ENCODE measurements at regions not wholly inside any gene's neighbourhood (a gene's known extent, or its start where the extent isn't known, plus 50 kb on each side); places are given as distances from the start of the nearest gene placed in this dataset.

DNA sequence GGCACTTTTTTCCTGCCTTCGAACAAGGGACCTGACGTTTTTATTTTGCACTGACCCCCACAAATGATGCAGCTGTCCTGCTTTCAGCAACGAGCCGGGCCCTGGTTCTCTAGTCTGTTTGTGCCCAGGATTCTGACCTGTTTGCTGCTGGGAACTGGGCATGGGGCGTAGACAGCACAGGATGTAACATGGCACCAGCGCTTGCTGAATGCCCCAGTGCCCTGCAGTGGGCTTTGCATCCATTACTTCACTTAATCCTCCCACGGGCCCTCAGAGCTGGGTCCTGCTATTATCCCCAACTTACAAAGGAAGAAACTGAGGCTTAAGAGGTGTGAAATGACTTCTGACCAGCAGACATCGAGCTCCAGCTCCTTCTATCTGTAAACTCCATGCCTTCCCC, 80.4 kb upstream of the PMEPA1 start:
- intact Hi-C loops (cut with DNase I; ENCODE audit: low total_unique reads) (no loop called here), in situ Hi-C loops (cut with MboI; ENCODE audit: low sequenced_read_pairs in 4 of 4) (loop anchor here in 1 of 4 donors (25.0 kb wide), 1 partner anchor 97 kb away; no protein-coding TSS in a partner anchor)
- no peak overlapping the region for H3K4me3 ChIP-seq
- DNase-seq (no peak), ATAC-seq (no peak)
- TF ChIP-seq POLR2A (IDR thresholded peaks at IDR 0.05) = no peak
- TF ChIP-seq, protein P1, sequence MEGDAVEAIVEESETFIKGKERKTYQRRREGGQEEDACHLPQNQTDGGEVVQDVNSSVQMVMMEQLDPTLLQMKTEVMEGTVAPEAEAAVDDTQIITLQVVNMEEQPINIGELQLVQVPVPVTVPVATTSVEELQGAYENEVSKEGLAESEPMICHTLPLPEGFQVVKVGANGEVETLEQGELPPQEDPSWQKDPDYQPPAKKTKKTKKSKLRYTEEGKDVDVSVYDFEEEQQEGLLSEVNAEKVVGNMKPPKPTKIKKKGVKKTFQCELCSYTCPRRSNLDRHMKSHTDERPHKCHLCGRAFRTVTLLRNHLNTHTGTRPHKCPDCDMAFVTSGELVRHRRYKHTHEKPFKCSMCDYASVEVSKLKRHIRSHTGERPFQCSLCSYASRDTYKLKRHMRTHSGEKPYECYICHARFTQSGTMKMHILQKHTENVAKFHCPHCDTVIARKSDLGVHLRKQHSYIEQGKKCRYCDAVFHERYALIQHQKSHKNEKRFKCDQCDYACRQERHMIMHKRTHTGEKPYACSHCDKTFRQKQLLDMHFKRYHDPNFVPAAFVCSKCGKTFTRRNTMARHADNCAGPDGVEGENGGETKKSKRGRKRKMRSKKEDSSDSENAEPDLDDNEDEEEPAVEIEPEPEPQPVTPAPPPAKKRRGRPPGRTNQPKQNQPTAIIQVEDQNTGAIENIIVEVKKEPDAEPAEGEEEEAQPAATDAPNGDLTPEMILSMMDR (IDR thresholded peaks at IDR 0.05 in 4 of 5, conservative IDR thresholded peaks at IDR 0.05 in 1 of 5) = no peak
- no peaks in the 10 kb centered on the region for H3K36me3 ChIP-seq
- no peaks in the 10 kb centered on the region for H3K9me3 ChIP-seq
- H3K27me3 ChIP-seq = no peaks in the 10 kb centered on the region
- no peaks in the 10 kb centered on the region for H3K4me1 ChIP-seq
- no peak overlapping the region for H3K27ac ChIP-seq

DNA sequence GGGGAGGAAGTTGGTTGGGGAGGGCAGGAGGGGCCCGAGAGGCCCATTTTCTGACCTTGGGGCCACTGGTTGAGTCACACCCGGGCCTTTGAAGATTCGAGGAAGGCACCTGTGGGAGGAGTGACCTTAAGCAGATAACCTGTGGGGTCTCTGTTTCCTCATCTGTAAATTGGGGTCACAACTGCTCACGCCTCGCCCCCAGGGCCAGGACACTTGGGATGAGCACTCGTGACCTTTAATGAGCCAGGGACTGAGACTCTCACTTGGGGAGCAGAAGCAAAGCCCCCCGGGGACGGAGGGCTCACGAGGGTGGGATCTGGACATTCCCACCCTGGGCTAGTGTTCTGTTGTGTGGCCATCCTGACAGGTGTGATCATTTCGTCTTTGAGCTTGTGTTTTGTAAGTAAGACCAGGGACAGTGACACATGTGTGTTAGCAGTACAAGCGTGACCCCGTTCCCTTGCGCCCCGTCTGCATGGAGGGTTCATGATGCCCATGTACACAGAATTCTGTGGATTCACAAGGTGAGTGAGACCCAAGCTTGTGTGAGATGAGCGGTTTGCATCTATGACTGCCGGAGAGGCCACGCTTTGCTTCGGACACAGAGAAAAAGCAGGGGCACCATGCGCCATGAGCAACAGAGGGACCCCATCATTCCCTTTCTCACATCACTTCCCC, 79.3 kb upstream of the PMEPA1 start:
- no peaks in the 10 kb centered on the region for H3K27me3 ChIP-seq
- H3K4me3 ChIP-seq = no peak overlapping the region
- H3K36me3 ChIP-seq = no peaks in the 10 kb centered on the region
- in situ Hi-C loops (cut with MboI; ENCODE audit: low sequenced_read_pairs in 4 of 4) = loop anchor here in 1 of 4 donors (25.0 kb wide), 1 partner anchor 98 kb away; no protein-coding TSS in a partner anchor
- H3K4me1 ChIP-seq = no peaks in the 10 kb centered on the region
- TF ChIP-seq POLR2A (IDR thresholded peaks at IDR 0.05) = no peak
- TF ChIP-seq, protein P1 (IDR thresholded peaks at IDR 0.05 in 4 of 5, conservative IDR thresholded peaks at IDR 0.05 in 1 of 5) = no peak
- DNase-seq (no peak), ATAC-seq (no peak)
- intact Hi-C loops (cut with DNase I; ENCODE audit: low total_unique reads) = no loop called here
- H3K27ac ChIP-seq = no peak overlapping the region
- H3K9me3 ChIP-seq = no peaks in the 10 kb centered on the region

DNA sequence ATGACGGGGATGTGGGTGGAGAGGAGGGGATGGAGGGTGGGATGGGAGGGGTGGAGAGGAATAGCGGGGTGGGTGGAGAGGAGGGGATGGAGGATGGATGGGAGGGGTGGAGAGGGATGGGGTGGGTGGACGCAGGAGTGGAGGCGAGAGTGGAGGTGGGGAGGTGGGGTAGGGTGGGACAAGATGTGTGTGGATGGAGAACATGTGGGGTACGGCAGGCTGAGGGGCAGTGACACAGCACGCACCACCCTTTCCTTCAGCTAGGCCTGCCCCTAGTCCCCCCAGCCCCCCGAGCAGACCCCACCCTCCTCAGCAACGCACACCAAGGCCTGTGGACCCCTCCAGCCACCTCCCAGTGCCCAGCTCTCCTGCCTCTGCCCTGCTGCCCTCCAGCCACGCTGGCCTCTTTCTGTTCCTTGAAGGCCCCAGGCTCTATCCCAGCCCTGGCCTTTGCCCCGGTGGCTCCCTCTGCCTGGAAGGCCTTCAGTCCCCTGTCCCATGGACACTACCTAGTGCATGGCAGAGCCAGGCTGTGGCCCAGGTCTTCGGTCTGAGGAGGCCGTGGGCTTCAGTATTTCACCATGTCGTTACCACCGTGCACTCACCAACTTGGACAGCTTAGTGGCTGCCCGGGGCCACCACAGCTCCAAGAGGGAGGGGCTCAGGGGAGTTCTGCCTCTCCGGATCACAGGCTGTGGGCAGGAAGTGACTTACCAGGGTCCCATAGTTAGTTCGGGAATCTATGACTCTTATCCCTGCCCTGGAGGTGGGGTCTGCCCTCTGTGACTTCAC, 78.4 kb upstream of the PMEPA1 start:
- Histone ChIP-seq H3K27ac (no peak overlapping the region), H3K4me1 (no peaks in the 10 kb centered on the region), H3K4me3 (no peak overlapping the region), H3K9me3 (no peaks in the 10 kb centered on the region), H3K27me3 (no peaks in the 10 kb centered on the region), H3K36me3 (no peaks in the 10 kb centered on the region)
- in situ Hi-C loops (cut with MboI; ENCODE audit: low sequenced_read_pairs in 4 of 4) (loop anchor here in 1 of 4 donors (25.0 kb wide), 1 partner anchor 99 kb away; no protein-coding TSS in a partner anchor), intact Hi-C loops (cut with DNase I; ENCODE audit: low total_unique reads) (no loop called here)
- DNase-seq (no peak), ATAC-seq (no peak)
- TF ChIP-seq, protein P1 (IDR thresholded peaks at IDR 0.05 in 4 of 5, conservative IDR thresholded peaks at IDR 0.05 in 1 of 5) = no peak
- TF ChIP-seq POLR2A (IDR thresholded peaks at IDR 0.05) = no peak

DNA sequence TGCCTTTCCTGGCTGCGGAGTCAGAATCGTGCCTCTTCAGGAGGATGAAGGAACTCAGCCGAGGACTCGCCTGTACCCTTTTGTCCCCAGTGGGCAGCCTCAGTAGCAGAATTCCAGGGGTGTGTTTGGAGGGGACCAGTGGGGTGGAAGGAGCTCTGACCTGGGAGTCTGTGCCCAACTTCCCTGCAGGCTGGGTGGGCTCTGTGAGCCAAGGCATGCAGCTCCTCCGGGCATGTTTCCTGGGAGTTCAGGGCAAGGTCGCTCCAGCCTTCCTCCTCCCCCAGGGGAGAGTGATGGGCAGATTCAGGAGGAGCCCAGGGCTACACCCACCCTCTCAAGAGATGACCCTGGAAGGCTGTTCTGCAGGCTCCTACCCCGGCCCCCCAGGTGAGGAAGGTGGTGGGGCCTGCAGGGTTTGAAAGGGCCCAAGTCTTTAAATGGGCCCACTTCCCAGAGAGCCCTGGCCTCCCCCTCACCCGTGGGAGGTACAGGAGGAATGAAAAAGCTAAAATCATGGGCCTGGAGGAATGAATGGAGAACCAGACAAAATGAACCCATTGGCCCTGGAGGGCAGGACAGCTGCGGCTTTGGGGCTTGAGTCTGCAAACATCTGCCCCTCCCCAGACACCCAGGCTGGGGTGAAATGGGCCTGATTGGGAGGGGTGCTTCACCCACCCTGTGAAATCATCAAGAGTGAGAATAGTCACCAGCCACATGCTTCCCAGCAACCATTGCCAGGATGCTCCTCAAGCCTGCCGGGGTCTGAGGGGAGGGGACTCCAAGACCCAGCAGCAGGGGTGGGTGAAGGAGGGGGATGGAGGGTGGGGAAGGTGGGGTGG, 77.6 kb upstream of the PMEPA1 start:
- no peak for DNase-seq
- no peaks in the 10 kb centered on the region for H3K4me1 ChIP-seq
- in situ Hi-C loops (cut with MboI; ENCODE audit: low sequenced_read_pairs in 4 of 4) = loop anchor here in 1 of 4 donors (25.0 kb wide), 1 partner anchor 100 kb away; no protein-coding TSS in a partner anchor
- H3K27me3 ChIP-seq = no peaks in the 10 kb centered on the region
- TF ChIP-seq, protein P1 (IDR thresholded peaks at IDR 0.05 in 4 of 5, conservative IDR thresholded peaks at IDR 0.05 in 1 of 5) = no peak
- no peak for TF ChIP-seq POLR2A (IDR thresholded peaks at IDR 0.05)
- no peak overlapping the region for H3K4me3 ChIP-seq
- no peaks in the 10 kb centered on the region for H3K9me3 ChIP-seq
- intact Hi-C loops (cut with DNase I; ENCODE audit: low total_unique reads) = no loop called here
- H3K36me3 ChIP-seq = no peaks in the 10 kb centered on the region
- H3K27ac ChIP-seq = no peak overlapping the region
- no peak for ATAC-seq
